Neural cell (in vitro differentiated cells): ENCODE measurements at regions not wholly inside any gene's neighbourhood (a gene's known extent, or its start where the extent isn't known, plus 50 kb on each side); places are given as distances from the start of the nearest gene placed in this dataset.

Experiments
- CTCF ChIP-seq: fragments of 450-650 bp; IDR thresholded peaks from 2 replicates; pipeline ENCODE4 v1.5.1; 2014; ENCODE audit warnings: antibody characterized with exemption, mild to moderate bottlenecking, moderate library complexity; ENCODE audit not compliant: poor library complexity, severe bottlenecking
- EP300 ChIP-seq: fragments of 450-650 bp; conservative IDR thresholded peaks from 2 replicates; pipeline ENCODE4 v1.6.1; 2014; ENCODE audit warnings: antibody characterized with exemption, mild to moderate bottlenecking, moderate library complexity; ENCODE audit not compliant: poor library complexity, severe bottlenecking
- EZH2 ChIP-seq: fragments of 200-600, 300-800 bp; shearing (Covaris generic), sonication (generic); IDR thresholded peaks from 2 replicates; pipeline ENCODE4 v1.6.1; 2014; ENCODE audit warnings: antibody characterized with exemption, low read length, borderline replicate concordance, mild to moderate bottlenecking; ENCODE audit not compliant: insufficient read depth, poor library complexity, severe bottlenecking
- POLR2AphosphoS5 ChIP-seq: IDR thresholded peaks from 2 replicates; pipeline ENCODE4 v1.6.1; 2012
- RAD21 ChIP-seq: fragments of 450-650 bp; conservative IDR thresholded peaks from 2 replicates; pipeline ENCODE4 v1.6.1; 2014; ENCODE audit warnings: antibody characterized with exemption, mild to moderate bottlenecking, moderate library complexity
- SMC3 ChIP-seq: fragments of 450-650 bp; conservative IDR thresholded peaks from 2 replicates; pipeline ENCODE4 v1.6.1; 2014; ENCODE audit warnings: antibody characterized with exemption, mild to moderate bottlenecking, moderate library complexity; ENCODE audit not compliant: poor library complexity

GRCh38 chr5:12805165-12805698, 901.0 kb upstream of the CTNND2 start:
- TF ChIP-seq CTCF (no peak), EP300 (no peak), POLR2AphosphoS5 (no peak), EZH2 (no peak), SMC3 (no peak), RAD21 (no peak)
